ENCODE measurements at regions not wholly inside any gene's neighbourhood (a gene's known extent, or its start where the extent isn't known, plus 50 kb on each side); places are given as distances from the start of the nearest gene placed in this dataset.

- TF ChIP-seq ZNF707 (tag by site-specific recombination; IDR thresholded peaks at IDR 0.05) (no peak), PRDM2 (tag by site-specific recombination; IDR thresholded peaks at IDR 0.05; ENCODE audit: borderline replicate concordance) (no peak), ZFP69B (tag by site-specific recombination; IDR thresholded peaks at IDR 0.05) (no peak)
Measured at GRCh38 chr9:2297771-2298170, 282.6 kb downstream of the SMARCA2 start.
